Ascending aorta (tissue), 2 donors: ENCODE measurements at regions not wholly inside any gene's neighbourhood (a gene's known extent, or its start where the extent isn't known, plus 50 kb on each side); places are given as distances from the start of the nearest gene placed in this dataset.

Experiments
- DNase-seq, 2 donors: peaks; one replicate each; pipeline ENCODE4 v3.0.0-alpha.2; 2019; ENCODE audit warnings: low spot score in 2 of 2
- H3K27ac ChIP-seq, 2 donors: fragments of 200-600 bp; sonication (generic); one replicate each; pipeline ENCODE4 v1.5.1; 2016 to 2017; ENCODE audit warnings: mild to moderate bottlenecking in 1 of 2
- H3K27me3 ChIP-seq: fragments of 200-600 bp; sonication (generic); one replicate; pipeline ENCODE4 v1.5.1; 2017
- H3K36me3 ChIP-seq, 2 donors: fragments of 200-600 bp; sonication (generic); one replicate each; pipeline ENCODE4 v1.5.1; 2016
- H3K4me1 ChIP-seq, 2 donors: fragments of 200-600 bp; sonication (generic); one replicate each; pipeline ENCODE4 v1.5.1; 2016 to 2017; ENCODE audit warnings: mild to moderate bottlenecking in 1 of 2
- H3K4me3 ChIP-seq, 2 donors: fragments of 200-600 bp; sonication (generic); one replicate each; pipeline ENCODE4 v1.5.1; 2016 to 2017; ENCODE audit warnings: mild to moderate bottlenecking in 1 of 2
- H3K9me3 ChIP-seq, 2 donors: fragments of 200-600 bp; sonication (generic); one replicate each; pipeline ENCODE4 v1.5.1; 2016
- CTCF ChIP-seq, 3 experiments: fragments of 200-600 bp in 2 of 3; fragments of 450-650 bp in 1 of 3; sonication (generic) in 2 of 3; IDR thresholded peaks; one replicate each; pipeline ENCODE4 v1.5.1; 2016 to 2019; ENCODE audit warnings: antibody characterized with exemption in 3 of 3, mild to moderate bottlenecking in 1 of 3, moderate library complexity in 1 of 3
- intact Hi-C: fragments of 100-400 bp; cut with DNase I; formaldehyde crosslinking; loops from one replicate; pipeline ENCODE4 v1.15.1; 2023

GRCh38 chr5:125152044-125152443 is 405.6 kb upstream of the ZNF608 start:
- TF ChIP-seq CTCF (IDR thresholded peaks at IDR 0.05), result no peak
- H3K4me1 ChIP-seq, result no peaks in the 10 kb centered on the region
- H3K9me3 ChIP-seq, result no peaks in the 10 kb centered on the region
- no peak overlapping the region for H3K4me3 ChIP-seq
- intact Hi-C loops, result no loop called here
- no peaks in the 10 kb centered on the region for H3K36me3 ChIP-seq
- no peak overlapping the region for H3K27ac ChIP-seq
- no peak for DNase-seq
- no peaks in the 10 kb centered on the region for H3K27me3 ChIP-seq

GRCh38 chr5:125152461-125153189 is 406.2 kb upstream of the ZNF608 start:
- no peak for TF ChIP-seq CTCF (IDR thresholded peaks at IDR 0.05)
- intact Hi-C loops, result no loop called here
- H3K4me3 ChIP-seq, result no peak overlapping the region
- no peak for DNase-seq
- no peaks in the 10 kb centered on the region for H3K4me1 ChIP-seq
- H3K9me3 ChIP-seq, result no peaks in the 10 kb centered on the region
- H3K27me3 ChIP-seq, result no peaks in the 10 kb centered on the region
- no peak overlapping the region for H3K27ac ChIP-seq
- no peaks in the 10 kb centered on the region for H3K36me3 ChIP-seq

- H3K36me3 ChIP-seq, result no peaks in the 10 kb centered on the region
- no peak for DNase-seq
- H3K27ac ChIP-seq, result no peak overlapping the region
- H3K4me1 ChIP-seq, result no peaks in the 10 kb centered on the region
- no peaks in the 10 kb centered on the region for H3K9me3 ChIP-seq
- no peaks in the 10 kb centered on the region for H3K27me3 ChIP-seq
- intact Hi-C loops, result no loop called here
- no peak overlapping the region for H3K4me3 ChIP-seq
- TF ChIP-seq CTCF (IDR thresholded peaks at IDR 0.05), result no peak
Measured at GRCh38 chr5:125153231-125153630, 406.8 kb upstream of the ZNF608 start.

GRCh38 chr5:125154301-125155110 is 408.1 kb upstream of the ZNF608 start:
- Histone ChIP-seq H3K27ac (no peak overlapping the region), H3K9me3 (no peaks in the 10 kb centered on the region), H3K4me1 (no peaks in the 10 kb centered on the region), H3K27me3 (no peaks in the 10 kb centered on the region), H3K36me3 (no peaks in the 10 kb centered on the region), H3K4me3 (no peak overlapping the region)
- no peak for DNase-seq
- intact Hi-C loops, result no loop called here
- no peak for TF ChIP-seq CTCF (IDR thresholded peaks at IDR 0.05)

GRCh38 chr5:125160787-125161502 is 414.5 kb upstream of the ZNF608 start:
- no peak for DNase-seq
- TF ChIP-seq CTCF (IDR thresholded peaks at IDR 0.05), result no peak
- Histone ChIP-seq H3K27me3 (no peaks in the 10 kb centered on the region), H3K4me1 (no peaks in the 10 kb centered on the region), H3K9me3 (peaks cover 0 to 9% of the 10 kb centered on the region in 2 donors), H3K27ac (no peak overlapping the region), H3K36me3 (no peaks in the 10 kb centered on the region), H3K4me3 (no peak overlapping the region)
- intact Hi-C loops, result no loop called here
